Left lung (tissue), 4 donors: ENCODE measurements at regions not wholly inside any gene's neighbourhood (a gene's known extent, or its start where the extent isn't known, plus 50 kb on each side); places are given as distances from the start of the nearest gene placed in this dataset.

Source experiments
- ATAC-seq: fragments of 200-7000 bp; cut with Tn5 transposase; one replicate; pipeline ENCODE4 v1.9.1; 2020; ENCODE audit warnings: moderate library complexity
- DNase-seq, 4 donors: peaks; one replicate each; pipeline ENCODE4 v3.0.0-alpha.2; 2013 to 2020
- H3K27ac ChIP-seq, 2 donors: fragments of 200-600 bp; sonication (generic) in 1 of 2; one replicate each; pipeline versions ENCODE4 v1.5.0 to v1.8.0; 2020 to 2021
- H3K27me3 ChIP-seq, 2 donors: fragments of 200-600 bp; sonication (generic) in 1 of 2; one replicate each; pipeline versions ENCODE4 v1.5.0 to v1.8.0; 2020 to 2021
- H3K36me3 ChIP-seq, 2 donors: fragments of 200-600 bp; sonication (generic) in 1 of 2; one replicate each; pipeline versions ENCODE4 v1.5.0 to v1.8.0; 2020 to 2021
- H3K4me1 ChIP-seq, 2 donors: fragments of 200-600 bp; one replicate each; pipeline ENCODE4 v1.8.0; 2021
- H3K4me3 ChIP-seq, 2 donors: fragments of 200-600 bp; sonication (generic) in 1 of 2; one replicate each; pipeline versions ENCODE4 v1.5.0 to v1.8.0; 2020 to 2021; ENCODE audit warnings: mild to moderate bottlenecking in 1 of 2
- H3K9me3 ChIP-seq, 2 donors: fragments of 200-600 bp; sonication (generic) in 1 of 2; one replicate each; pipeline versions ENCODE4 v1.5.0 to v1.8.0; 2020 to 2021
- CTCF ChIP-seq, 2 donors: fragments of 200-600 bp; sonication (generic) in 1 of 2; IDR thresholded peaks; one replicate each; pipeline versions ENCODE4 v1.5.0 to v1.8.0; 2021; ENCODE audit warnings: antibody characterized with exemption in 2 of 2
- intact Hi-C, 2 donors: fragments of 100-400 bp; cut with DNase I; formaldehyde crosslinking; loops; one replicate each; pipeline versions ENCODE4 v1.11.2 to v1.14.2; 2022
- donor health status: DM: no; HTN: yes; CAD: no.
- donor health status: DM: no; HTN: no; CAD: no.

- Histone ChIP-seq H3K9me3 (no peaks in the 10 kb centered on the region), H3K4me1 (no peaks in the 10 kb centered on the region), H3K4me3 (no peak overlapping the region)
These were observed 738.4 kb upstream of the ID2 start for GRCh38 chr2:7943446-7943845.

GRCh38 chr2:7945026-7945425 lies 736.8 kb upstream of the ID2 start:
- no peak for TF ChIP-seq CTCF (IDR thresholded peaks at IDR 0.05)
- Histone ChIP-seq H3K27ac (no peak overlapping the region), H3K27me3 (no peaks in the 10 kb centered on the region), H3K36me3 (no peaks in the 10 kb centered on the region), H3K9me3 (no peaks in the 10 kb centered on the region), H3K4me1 (no peaks in the 10 kb centered on the region), H3K4me3 (no peak overlapping the region)
- intact Hi-C loops: no loop called here
- DNase-seq (peak in 1 of 4 donors; percentile 47), ATAC-seq (no peak)

More at GRCh38 chr2:7943446-7943845, 738.4 kb upstream of the ID2 start:
- intact Hi-C loops: no loop called here
- DNase-seq (no peak), ATAC-seq (no peak)
- Histone ChIP-seq H3K27me3 (no peaks in the 10 kb centered on the region), H3K27ac (no peak overlapping the region), H3K36me3 (no peaks in the 10 kb centered on the region)
- TF ChIP-seq CTCF (IDR thresholded peaks at IDR 0.05): no peak

- no peak overlapping the region for H3K4me3 ChIP-seq
- H3K4me1 ChIP-seq: no peaks in the 10 kb centered on the region
- H3K9me3 ChIP-seq: no peaks in the 10 kb centered on the region
- intact Hi-C loops: no loop called here
- no peak for ATAC-seq
- peak in 1 of 4 donors; percentile 50 for DNase-seq
- no peak for TF ChIP-seq CTCF (IDR thresholded peaks at IDR 0.05)
- no peaks in the 10 kb centered on the region for H3K36me3 ChIP-seq
- H3K27me3 ChIP-seq: no peaks in the 10 kb centered on the region
- H3K27ac ChIP-seq: no peak overlapping the region
These were observed 731.7 kb upstream of the ID2 start for GRCh38 chr2:7950035-7950612.

- no peak overlapping the region for H3K4me3 ChIP-seq
- no peak for DNase-seq
- no peaks in the 10 kb centered on the region for H3K9me3 ChIP-seq
- no peaks in the 10 kb centered on the region for H3K4me1 ChIP-seq
- no peaks in the 10 kb centered on the region for H3K36me3 ChIP-seq
- H3K27ac ChIP-seq: no peak overlapping the region
- no peak for ATAC-seq
- TF ChIP-seq CTCF (IDR thresholded peaks at IDR 0.05): no peak
- no peaks in the 10 kb centered on the region for H3K27me3 ChIP-seq
- intact Hi-C loops: no loop called here
These were observed 730.9 kb upstream of the ID2 start for GRCh38 chr2:7951001-7951400.

GRCh38 chr2:7951490-7951889 lies 730.4 kb upstream of the ID2 start:
- Histone ChIP-seq H3K4me1 (no peaks in the 10 kb centered on the region), H3K9me3 (no peaks in the 10 kb centered on the region), H3K27me3 (no peaks in the 10 kb centered on the region), H3K4me3 (no peak overlapping the region), H3K27ac (no peak overlapping the region), H3K36me3 (no peaks in the 10 kb centered on the region)
- no peak for TF ChIP-seq CTCF (IDR thresholded peaks at IDR 0.05)
- ATAC-seq: no peak
- DNase-seq: no peak
- intact Hi-C loops: no loop called here
